ENCODE measurements at regions not wholly inside any gene's neighbourhood (a gene's known extent, or its start where the extent isn't known, plus 50 kb on each side); places are given as distances from the start of the nearest gene placed in this dataset.
A peak's percentile ranks its signal among the peaks of the same experiment; 100 is the strongest.
"Not testable (repeated sequence)": the region's sequence is repeated elsewhere in the genome, so short reads cannot be mapped to it uniquely, and the experiment has no call there.

GRCh38 chr7:142496545-142496991 is 238.7 kb upstream of the PRSS58 start:
- no TSS peak for BruUV-seq (replicated peaks)
- peaks cover 51% of the 10 kb centered on the region for H3K4me1 ChIP-seq (replicated peaks; ENCODE audit: insufficient read depth)
- H3K4me2 ChIP-seq: peak overlapping the region; percentile 66
- H4K20me1 ChIP-seq (ENCODE audit: insufficient read depth): no peaks in the 10 kb centered on the region
- H3K36me3 ChIP-seq (ENCODE audit: low read depth): no peaks in the 10 kb centered on the region
- CTCF ChIA-PET: interaction anchor here (0.6 to 2.6 kb wide), 13 partner anchors 11 to 506 kb away, joined by 3 to 20 read pairs (median 4); no protein-coding TSS in a partner anchor
- POLR2A ChIA-PET (ENCODE audit: unreplicated experiment): interaction anchor here (0.6 kb wide), 4 partner anchors 12 to 142 kb away, joined by 3 to 6 read pairs (median 4); no protein-coding TSS in a partner anchor
- intact Hi-C loops (cut with micrococcal nuclease; ENCODE audit: unreplicated experiment): loop anchor here (1.0 to 5.0 kb wide), 18 partner anchors 12 to 519 kb away; partner anchors contain the start of gene EPHB6
- TF ChIP-seq CTCF (conservative IDR thresholded peaks at IDR 0.05) (peak; percentile 95), EZH2 (IDR thresholded peaks at IDR 0.05; ENCODE audit: low read depth) (no peak)
- H3K9me2 ChIP-seq (ENCODE audit: insufficient read depth): no peaks in the 10 kb centered on the region
- H3K27me3 ChIP-seq (ENCODE audit: insufficient read depth, low read depth): no peaks in the 10 kb centered on the region
- H3K4me3 ChIP-seq: peak overlapping the region; percentile 22; the same call in 1 of the 2 replicates
- peak overlapping the region; percentile 74 for H3K27ac ChIP-seq
- H3F3A ChIP-seq (ENCODE audit: insufficient read depth, low read depth): peaks cover 14% of the 10 kb centered on the region
- no peaks in the 10 kb centered on the region for H3K79me2 ChIP-seq (ENCODE audit: low read depth)
- H2AFZ ChIP-seq: peak overlapping the region; percentile 67
- DNase-seq: peak; percentile 84 to 98
- no peaks in the 10 kb centered on the region for H3K9me3 ChIP-seq (ENCODE audit: insufficient read depth, low read depth)

GRCh38 chr7:142495879-142496278 is 238.0 kb upstream of the PRSS58 start:
- peak overlapping the region; percentile 28; the same call in 1 of the 2 replicates for H3K27ac ChIP-seq
- H3K27me3 ChIP-seq (ENCODE audit: insufficient read depth, low read depth); DNase-seq; BruUV-seq (replicated peaks); H3K9me2 ChIP-seq (ENCODE audit: insufficient read depth); H4K20me1 ChIP-seq (ENCODE audit: insufficient read depth); H3K9me3 ChIP-seq (ENCODE audit: insufficient read depth, low read depth); H3K79me2 ChIP-seq (ENCODE audit: low read depth); H3K36me3 ChIP-seq (ENCODE audit: low read depth); H3K4me3 ChIP-seq: not testable (repeated sequence)
- H2AFZ ChIP-seq: peak overlapping the region; percentile 67
- H3F3A ChIP-seq (ENCODE audit: insufficient read depth, low read depth): peaks cover 14% of the 10 kb centered on the region
- CTCF ChIA-PET: interaction anchor here (0.8 to 2.6 kb wide), 5 partner anchors 12 to 92 kb away, joined by 3 to 20 read pairs (median 5); no protein-coding TSS in a partner anchor
- H3K4me1 ChIP-seq (replicated peaks; ENCODE audit: insufficient read depth): peaks cover 44% of the 10 kb centered on the region
- H3K4me2 ChIP-seq: peak overlapping the region; percentile 66
- intact Hi-C loops (cut with micrococcal nuclease; ENCODE audit: unreplicated experiment): loop anchor here (1.0 to 5.0 kb wide), 18 partner anchors 12 to 519 kb away; partner anchors contain the start of gene EPHB6
- POLR2A ChIA-PET (ENCODE audit: unreplicated experiment): interaction anchor here (0.6 kb wide), 1 partner anchor 23 kb away, joined by 3 read pairs; no protein-coding TSS in a partner anchor

GRCh38 chr7:142495301-142495700 is 237.4 kb upstream of the PRSS58 start:
- intact Hi-C loops (cut with micrococcal nuclease; ENCODE audit: unreplicated experiment): loop anchor here (5.0 kb wide), 3 partner anchors 92 to 518 kb away; no protein-coding TSS in a partner anchor
- POLR2A ChIA-PET (ENCODE audit: unreplicated experiment); DNase-seq: not testable (repeated sequence)

GRCh38 chr7:142494021-142494420 is 236.2 kb upstream of the PRSS58 start:
- ChIA-PET CTCF (interaction anchor here (0.6 kb wide), 3 partner anchors 20 to 797 kb away, joined by 3 to 10 read pairs (median 3); no protein-coding TSS in a partner anchor), POLR2A (ENCODE audit: unreplicated experiment) (interaction anchor here (0.7 kb wide), 1 partner anchor 32 kb away, joined by 3 read pairs; no protein-coding TSS in a partner anchor)
- Histone ChIP-seq H3K79me2 (ENCODE audit: low read depth) (no peaks in the 10 kb centered on the region), H3K4me2 (no peak overlapping the region), H3K27ac (no peak overlapping the region), H3F3A (ENCODE audit: insufficient read depth, low read depth) (peaks cover 14% of the 10 kb centered on the region), H3K36me3 (ENCODE audit: low read depth) (no peaks in the 10 kb centered on the region), H4K20me1 (ENCODE audit: insufficient read depth) (no peaks in the 10 kb centered on the region), H3K4me1 (replicated peaks; ENCODE audit: insufficient read depth) (peaks cover 37% of the 10 kb centered on the region), H3K27me3 (ENCODE audit: insufficient read depth, low read depth) (no peaks in the 10 kb centered on the region), H3K4me3 (no peak overlapping the region), H2AFZ (no peak overlapping the region), H3K9me3 (ENCODE audit: insufficient read depth, low read depth) (no peaks in the 10 kb centered on the region), H3K9me2 (ENCODE audit: insufficient read depth) (no peaks in the 10 kb centered on the region)
- TF ChIP-seq EZH2 (IDR thresholded peaks at IDR 0.05; ENCODE audit: low read depth): no peak
- intact Hi-C loops (cut with micrococcal nuclease; ENCODE audit: unreplicated experiment): no loop called here
- DNase-seq: no peak
- BruUV-seq (replicated peaks): no TSS peak

More at GRCh38 chr7:142495301-142495700, 237.4 kb upstream of the PRSS58 start:
- H2AFZ ChIP-seq; H4K20me1 ChIP-seq (ENCODE audit: insufficient read depth); H3K27me3 ChIP-seq (ENCODE audit: insufficient read depth, low read depth); H3K79me2 ChIP-seq (ENCODE audit: low read depth); H3K27ac ChIP-seq; H3K9me3 ChIP-seq (ENCODE audit: insufficient read depth, low read depth); H3K9me2 ChIP-seq (ENCODE audit: insufficient read depth); H3K4me3 ChIP-seq; H3K36me3 ChIP-seq (ENCODE audit: low read depth); BruUV-seq (replicated peaks); H3K4me2 ChIP-seq: not testable (repeated sequence)
- CTCF ChIA-PET: interaction anchor here (2.6 kb wide), 1 partner anchor 12 kb away, joined by 20 read pairs; no protein-coding TSS in a partner anchor
- peaks cover 39% of the 10 kb centered on the region for H3K4me1 ChIP-seq (replicated peaks; ENCODE audit: insufficient read depth)
- H3F3A ChIP-seq (ENCODE audit: insufficient read depth, low read depth): peaks cover 14% of the 10 kb centered on the region

Data from PC-9 (cell line).